NCI-H82 treated with DMSO at 0.1 percent for 48 hours (cell line): ENCODE measurements at regions not wholly inside any gene's neighbourhood (a gene's known extent, or its start where the extent isn't known, plus 50 kb on each side); places are given as distances from the start of the nearest gene placed in this dataset.
A peak's percentile ranks its signal among the peaks of the same experiment; 100 is the strongest.

Experiments used
- DNase-seq: peaks from one replicate; lab custom pipeline; 2025; ENCODE audit not compliant: unreplicated experiment; lab: John Stamatoyannopoulos, UW

GRCh38 chr13:31925079-31925478 lies 106.5 kb upstream of the FRY start:
- DNase-seq: no peak

GRCh38 chr13:31927219-31927653 lies 104.3 kb upstream of the FRY start:
- DNase-seq: no peak

- no peak for DNase-seq
These were observed 102.4 kb upstream of the FRY start for GRCh38 chr13:31929031-31929770.

- no peak for DNase-seq
These were observed 101.1 kb upstream of the FRY start for GRCh38 chr13:31930490-31930889.

GRCh38 chr13:31930901-31931522 lies 100.6 kb upstream of the FRY start:
- DNase-seq: peak; percentile 63

GRCh38 chr13:31937436-31937835 lies 94.1 kb upstream of the FRY start:
- DNase-seq: no peak

GRCh38 chr13:31940076-31940475 lies 91.5 kb upstream of the FRY start:
- no peak for DNase-seq

GRCh38 chr13:31943591-31943990 lies 88.0 kb upstream of the FRY start:
- DNase-seq: no peak

- DNase-seq: no peak
These were observed 87.1 kb upstream of the FRY start for GRCh38 chr13:31944262-31945160.

GRCh38 chr13:31945202-31945961 lies 86.2 kb upstream of the FRY start:
- DNase-seq: peak; percentile 46

GRCh38 chr13:31946091-31946770 lies 85.3 kb upstream of the FRY start:
- no peak for DNase-seq

GRCh38 chr13:31947105-31947504 lies 84.5 kb upstream of the FRY start:
- DNase-seq: no peak

- no peak for DNase-seq
These were observed 84.1 kb upstream of the FRY start for GRCh38 chr13:31947506-31947905.

- DNase-seq: no peak
These were observed 82.1 kb upstream of the FRY start for GRCh38 chr13:31949486-31949885.

- no peak for DNase-seq
These were observed 81.3 kb upstream of the FRY start for GRCh38 chr13:31950111-31950815.

- peak; percentile 29 for DNase-seq
These were observed 80.3 kb upstream of the FRY start for GRCh38 chr13:31951215-31951678.

GRCh38 chr13:31952641-31953380 lies 78.8 kb upstream of the FRY start:
- DNase-seq: no peak

GRCh38 chr13:31955101-31955500 lies 76.5 kb upstream of the FRY start:
- no peak for DNase-seq

- DNase-seq: no peak
These were observed 75.8 kb upstream of the FRY start for GRCh38 chr13:31955741-31956140.
